GM19455 (cell line): ENCODE measurements at regions not wholly inside any gene's neighbourhood (a gene's known extent, or its start where the extent isn't known, plus 50 kb on each side); places are given as distances from the start of the nearest gene placed in this dataset.
"Not testable (repeated sequence)": the region's sequence is repeated elsewhere in the genome, so short reads cannot be mapped to it uniquely, and the experiment has no call there.

Experiments
- ATAC-seq: cut with Tn5 transposase; IDR thresholded peaks from one replicate; pipeline ENCODE4 v1.9.1; 2021; ENCODE audit not compliant: unreplicated experiment

- ATAC-seq, result no peak
Observed at GRCh38 chr15:95119041-95119610, 887.8 kb downstream of the MCTP2 start.

GRCh38 chr15:95120595-95120994 lies 889.2 kb downstream of the MCTP2 start:
- ATAC-seq, result no peak

- no peak for ATAC-seq
Observed at GRCh38 chr15:95121191-95121590, 889.8 kb downstream of the MCTP2 start.

GRCh38 chr15:95125803-95126202 lies 894.4 kb downstream of the MCTP2 start:
- no peak for ATAC-seq

- ATAC-seq, result no peak
Observed at GRCh38 chr15:95127356-95127755, 896.0 kb downstream of the MCTP2 start.

GRCh38 chr15:95129574-95129973 lies 898.2 kb downstream of the MCTP2 start:
- ATAC-seq, result no peak

GRCh38 chr15:95131131-95131556 lies 899.8 kb downstream of the MCTP2 start:
- ATAC-seq, result no peak

- ATAC-seq, result no peak
Observed at GRCh38 chr15:95132774-95133173, 901.4 kb downstream of the MCTP2 start.

- ATAC-seq, result no peak
Observed at GRCh38 chr15:95134431-95135110, 903.2 kb downstream of the MCTP2 start.

- ATAC-seq, result no peak
Observed at GRCh38 chr15:95138604-95139270, 907.4 kb downstream of the MCTP2 start.

- ATAC-seq, result no peak
Observed at GRCh38 chr15:95141486-95141885, 910.1 kb downstream of the MCTP2 start.

GRCh38 chr15:95142531-95142930 lies 911.2 kb downstream of the MCTP2 start:
- ATAC-seq, result no peak

GRCh38 chr15:95146481-95146880 lies 915.1 kb downstream of the MCTP2 start:
- ATAC-seq, result no peak

GRCh38 chr15:95148183-95148582 lies 916.8 kb downstream of the MCTP2 start:
- no peak for ATAC-seq

GRCh38 chr15:95149036-95149435 lies 917.7 kb downstream of the MCTP2 start:
- ATAC-seq, result no peak

- no peak for ATAC-seq
Observed at GRCh38 chr15:95149771-95150170, 918.4 kb downstream of the MCTP2 start.

GRCh38 chr15:95150466-95150865 lies 919.1 kb downstream of the MCTP2 start:
- ATAC-seq, result no peak

GRCh38 chr15:95152741-95153140 lies 921.4 kb downstream of the MCTP2 start:
- ATAC-seq, result no peak

- ATAC-seq, result not testable (repeated sequence)
Observed at GRCh38 chr15:95153201-95153600, 921.8 kb downstream of the MCTP2 start.

GRCh38 chr15:95160316-95160715 lies 929.0 kb downstream of the MCTP2 start:
- no peak for ATAC-seq

GRCh38 chr15:95162069-95162468 lies 930.7 kb downstream of the MCTP2 start:
- no peak for ATAC-seq

- no peak for ATAC-seq
Observed at GRCh38 chr15:95162531-95162930, 931.2 kb downstream of the MCTP2 start.
